HG02610 (cell line): ENCODE measurements at regions not wholly inside any gene's neighbourhood (a gene's known extent, or its start where the extent isn't known, plus 50 kb on each side); places are given as distances from the start of the nearest gene placed in this dataset.
"Not testable (repeated sequence)": the region's sequence is repeated elsewhere in the genome, so short reads cannot be mapped to it uniquely, and the experiment has no call there.

Experiments used
- ATAC-seq: cut with Tn5 transposase; IDR thresholded peaks from one replicate; pipeline ENCODE4 v1.9.1; 2021; ENCODE audit warnings: mild to moderate bottlenecking, moderate library complexity; ENCODE audit not compliant: unreplicated experiment

GRCh38 chr6:25176466-25176865, 102.7 kb upstream of the CARMIL1 start:
- ATAC-seq = no peak

DNA sequence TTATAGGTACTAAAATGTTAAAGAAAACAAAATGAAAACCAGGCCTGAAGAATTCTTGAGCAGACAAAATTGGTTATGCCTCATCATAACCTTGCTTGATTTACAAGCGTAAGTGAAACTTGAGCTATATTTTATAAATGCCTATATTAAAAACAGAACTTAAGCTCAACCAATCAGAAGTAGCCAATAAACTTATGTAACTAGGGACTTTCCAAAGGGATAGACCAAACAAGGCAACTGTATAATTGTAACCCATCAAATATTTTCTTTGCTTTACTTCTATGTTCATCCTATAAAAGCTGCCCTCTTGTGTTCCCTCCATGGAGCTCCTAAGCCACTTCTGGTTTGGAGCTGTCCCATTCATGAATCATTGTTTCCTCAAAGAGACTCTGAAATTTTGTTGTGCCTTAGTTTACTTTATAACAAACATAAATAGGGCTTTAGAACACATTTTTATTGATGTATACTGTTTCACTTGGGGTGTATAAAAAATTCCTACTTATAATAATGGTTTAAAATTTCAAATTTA, 101.6 kb upstream of the CARMIL1 start:
- no peak for ATAC-seq

DNA sequence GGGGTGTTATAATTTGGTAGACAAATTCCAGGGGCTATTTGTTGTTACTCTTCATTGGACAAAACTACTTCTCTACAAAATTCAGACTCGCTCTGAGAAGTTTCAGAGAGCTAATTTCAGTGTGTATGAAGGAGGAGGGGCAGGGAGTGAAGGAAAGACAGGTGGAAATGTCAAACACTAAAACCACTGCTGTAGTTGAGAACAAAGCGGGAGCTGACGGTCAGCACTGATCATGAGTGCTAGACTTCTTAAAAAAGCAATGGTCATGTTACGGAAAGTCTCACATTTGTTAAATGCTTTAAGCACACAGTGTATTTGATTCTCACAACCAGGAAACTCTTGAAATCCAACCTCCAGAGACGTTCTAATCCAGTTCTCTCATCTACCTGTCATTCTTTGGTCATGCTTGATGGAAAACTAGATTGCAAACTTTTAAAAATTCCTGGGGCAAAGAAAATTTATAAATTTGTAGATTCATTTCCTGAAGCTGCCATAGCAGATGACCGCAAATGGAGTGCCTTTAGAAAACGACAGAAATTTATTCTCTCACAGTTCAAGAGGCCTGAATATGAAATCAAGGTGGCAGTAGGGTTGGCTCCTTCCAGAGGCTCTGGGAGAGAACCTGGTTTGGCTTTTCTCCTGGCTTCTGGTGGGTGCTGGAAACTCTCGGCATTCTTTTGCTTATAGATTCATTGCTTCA, 100.7 kb upstream of the CARMIL1 start:
- no peak for ATAC-seq

- ATAC-seq = no peak
These were observed 100.0 kb upstream of the CARMIL1 start for GRCh38 chr6:25179051-25179778.

GRCh38 chr6:25180630-25181349, 98.4 kb upstream of the CARMIL1 start:
- no peak for ATAC-seq

GRCh38 chr6:25181350-25181724, 97.8 kb upstream of the CARMIL1 start:
- ATAC-seq = no peak

GRCh38 chr6:25181923-25182322, 97.3 kb upstream of the CARMIL1 start:
- no peak for ATAC-seq

DNA sequence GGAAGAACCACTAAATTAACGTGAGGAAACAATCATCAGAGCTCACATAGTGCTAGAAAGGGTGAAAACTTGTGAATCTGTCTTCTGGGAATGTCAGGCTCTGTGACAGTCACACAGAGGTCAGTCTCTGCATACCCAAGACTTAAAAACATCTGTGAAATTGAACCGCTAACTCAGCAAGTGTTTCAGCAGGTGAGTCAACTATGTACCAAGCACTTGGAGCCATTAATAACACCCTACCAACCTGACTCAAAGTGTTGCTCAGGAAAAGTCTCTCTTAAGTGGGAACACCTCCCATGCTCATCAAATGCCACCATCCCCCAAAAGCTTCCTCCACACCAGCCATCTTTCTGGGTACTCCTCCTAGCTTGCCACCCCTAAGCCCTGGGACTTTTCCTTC, 92.3 kb upstream of the CARMIL1 start:
- ATAC-seq = no peak

- no peak for ATAC-seq
These were observed 90.9 kb upstream of the CARMIL1 start for GRCh38 chr6:25188232-25188631.

DNA sequence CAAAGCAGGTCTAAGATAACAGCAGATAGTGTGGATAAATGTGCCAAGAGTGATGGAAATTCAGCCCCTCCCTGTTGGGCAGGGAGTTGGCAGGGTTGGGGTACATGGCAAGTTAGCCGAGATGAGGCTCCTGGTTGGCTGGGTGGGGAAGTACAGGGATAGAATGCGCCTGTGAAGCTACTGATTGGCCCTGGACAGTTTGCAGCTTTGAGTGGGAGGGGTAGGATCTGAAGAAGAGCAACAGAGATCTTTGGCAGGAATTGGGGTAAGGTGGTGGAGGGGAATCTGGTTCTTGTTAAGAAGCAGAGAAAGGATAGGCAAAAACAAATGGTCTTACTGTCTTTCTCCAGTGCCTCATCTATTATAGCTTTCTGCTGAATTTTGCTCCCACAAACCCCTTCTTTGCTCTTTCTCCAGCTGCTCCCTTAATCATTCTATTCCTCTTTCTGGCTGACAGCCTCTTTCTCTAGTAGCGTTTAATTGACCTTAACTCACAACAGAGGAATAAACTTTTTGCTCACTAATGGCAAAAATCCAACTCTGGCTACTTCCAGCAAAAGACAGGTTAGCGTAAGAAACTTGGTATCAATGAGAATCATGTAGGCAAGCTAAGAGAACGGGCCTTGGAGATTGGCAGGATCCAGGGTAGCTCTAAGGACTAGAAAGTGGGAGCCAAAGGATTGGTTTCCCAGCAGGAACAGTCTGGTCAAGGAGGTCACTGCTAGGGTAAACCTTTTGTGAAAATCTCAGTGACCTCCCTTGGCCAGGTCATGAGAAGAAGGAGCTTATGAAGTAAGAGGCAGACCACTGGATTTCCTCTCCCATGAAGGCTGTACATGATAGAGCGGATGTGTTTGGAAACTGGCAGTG, 86.3 kb upstream of the CARMIL1 start:
- ATAC-seq = no peak

GRCh38 chr6:25193460-25194171, 85.6 kb upstream of the CARMIL1 start:
- ATAC-seq = no peak

- ATAC-seq = no peak
These were observed 84.9 kb upstream of the CARMIL1 start for GRCh38 chr6:25194172-25194678.

GRCh38 chr6:25196464-25196863, 82.7 kb upstream of the CARMIL1 start:
- ATAC-seq = no peak

GRCh38 chr6:25197111-25197510, 82.1 kb upstream of the CARMIL1 start:
- ATAC-seq = no peak

- ATAC-seq = no peak
These were observed 79.6 kb upstream of the CARMIL1 start for GRCh38 chr6:25199544-25199943.

GRCh38 chr6:25202504-25202903, 76.7 kb upstream of the CARMIL1 start:
- no peak for ATAC-seq

DNA sequence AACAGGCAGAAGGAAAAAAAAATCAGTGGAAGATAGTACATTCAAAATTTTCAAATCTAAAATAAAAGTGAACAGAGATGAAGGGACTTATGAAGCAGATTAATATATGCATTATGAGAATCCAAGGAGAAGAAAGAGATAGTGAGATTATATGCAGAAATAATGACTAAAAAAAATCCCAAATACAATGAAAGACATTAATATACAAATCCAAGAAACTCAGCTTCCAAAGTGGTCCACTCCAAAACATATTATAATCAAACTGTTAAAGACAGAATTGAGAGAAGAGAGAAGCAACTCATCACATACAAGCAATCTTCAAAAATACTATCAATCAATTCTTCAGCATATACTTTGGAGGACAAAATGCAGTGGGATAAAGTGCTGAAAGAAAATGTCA, 73.5 kb upstream of the CARMIL1 start:
- ATAC-seq = no peak

DNA sequence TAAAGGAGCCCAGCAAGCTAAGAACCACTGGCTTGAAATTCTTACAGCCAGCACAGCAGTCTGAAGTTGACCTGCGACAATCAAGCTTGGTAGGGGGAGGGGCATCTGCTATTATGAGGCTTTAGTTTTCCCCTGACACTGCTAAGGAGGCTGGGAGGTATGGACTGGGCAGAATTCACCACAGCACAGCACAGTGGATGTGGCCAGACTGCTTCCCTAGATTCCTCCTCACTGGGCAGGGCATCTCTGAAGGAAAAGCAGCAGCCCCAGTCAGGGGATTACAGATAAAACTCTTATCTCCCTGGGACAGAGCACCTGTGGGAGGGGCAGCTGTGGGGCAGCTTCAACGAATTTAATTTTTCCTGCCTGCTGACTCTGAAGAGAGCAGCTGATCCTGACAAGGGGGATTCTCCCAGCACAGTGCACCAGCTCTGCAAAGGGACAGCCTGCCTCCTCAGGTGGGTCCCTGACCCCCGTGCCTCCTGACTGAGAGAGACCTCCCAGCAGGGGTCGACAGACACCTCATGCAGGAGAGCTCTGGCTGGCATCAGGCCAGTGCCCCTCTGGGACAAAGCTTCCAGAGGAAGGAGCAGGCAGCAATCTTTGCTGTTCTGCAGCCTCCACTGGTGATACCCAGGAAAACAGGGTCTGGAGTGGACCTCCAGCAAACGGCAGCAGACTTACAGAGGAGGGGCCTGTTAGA, 71.6 kb upstream of the CARMIL1 start:
- not testable (repeated sequence) for ATAC-seq

- ATAC-seq = no peak
These were observed 63.3 kb upstream of the CARMIL1 start for GRCh38 chr6:25215881-25216280.
